GM21786 (cell line): ENCODE measurements at regions not wholly inside any gene's neighbourhood (a gene's known extent, or its start where the extent isn't known, plus 50 kb on each side); places are given as distances from the start of the nearest gene placed in this dataset.
A peak's percentile ranks its signal among the peaks of the same experiment; 100 is the strongest.
"Not testable (repeated sequence)": the region's sequence is repeated elsewhere in the genome, so short reads cannot be mapped to it uniquely, and the experiment has no call there.

ENCODE experiments used
- ATAC-seq: cut with Tn5 transposase; IDR thresholded peaks from one replicate; pipeline ENCODE4 v1.9.1; 2021; ENCODE audit not compliant: unreplicated experiment

DNA sequence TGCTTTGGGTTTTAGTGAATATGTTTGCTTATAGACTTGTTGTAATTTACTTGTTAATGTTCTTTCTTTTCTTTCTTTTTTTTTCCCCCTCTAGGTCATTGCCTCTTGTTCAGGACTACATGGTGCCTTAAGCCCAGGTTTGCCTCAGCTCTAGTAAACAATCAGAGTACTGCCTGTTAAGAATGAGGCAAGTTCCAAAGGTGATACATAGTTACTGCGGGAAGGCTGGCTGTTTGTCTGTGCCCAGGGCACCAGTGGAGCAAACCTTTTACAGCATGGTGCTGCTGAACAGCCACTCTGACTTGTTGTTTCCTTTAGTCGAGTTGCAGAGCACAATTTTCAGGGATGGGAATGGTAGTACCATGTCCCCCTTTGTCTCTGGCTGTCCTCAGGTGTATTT lies 517.2 kb downstream of the NYAP2 start:
- no peak for ATAC-seq

DNA sequence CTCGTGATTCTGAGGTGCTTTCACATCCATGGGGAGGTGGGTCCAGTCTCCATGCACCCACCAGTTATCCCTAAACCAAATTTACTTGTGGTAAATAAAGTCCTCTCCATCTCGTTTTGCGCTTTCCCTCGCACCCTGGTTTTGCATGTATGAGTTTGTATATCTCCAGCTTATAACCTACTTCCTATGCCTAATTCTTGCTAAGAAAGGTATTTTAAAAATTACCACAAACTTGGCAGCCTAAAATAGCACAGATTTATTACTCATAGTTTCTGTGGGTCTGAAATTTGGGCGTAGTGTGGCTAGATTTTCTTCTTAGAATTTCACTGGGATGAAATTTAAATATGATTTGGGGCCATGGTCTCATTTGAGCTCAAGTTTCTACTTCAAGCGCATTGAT lies 511.5 kb downstream of the NYAP2 start:
- ATAC-seq, result no peak

DNA sequence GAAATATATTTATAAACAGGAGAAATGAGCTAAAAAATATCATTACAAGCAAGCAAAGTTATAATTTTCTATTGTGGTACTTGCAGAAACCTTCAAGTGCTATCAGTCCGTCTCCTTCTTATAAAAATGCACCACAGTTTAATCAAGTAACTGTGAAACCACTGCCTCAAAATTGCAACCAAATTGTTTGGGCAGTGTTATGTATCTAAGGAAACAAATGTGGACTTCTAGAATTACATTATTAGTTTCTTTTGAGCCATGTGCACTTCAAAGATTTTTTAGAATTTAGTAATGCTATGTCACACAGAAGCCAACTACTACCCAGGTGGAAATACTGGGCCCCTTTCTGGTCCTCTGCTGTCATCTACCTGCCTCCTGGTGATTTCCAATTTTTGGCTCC lies 495.6 kb downstream of the NYAP2 start:
- no peak for ATAC-seq

DNA sequence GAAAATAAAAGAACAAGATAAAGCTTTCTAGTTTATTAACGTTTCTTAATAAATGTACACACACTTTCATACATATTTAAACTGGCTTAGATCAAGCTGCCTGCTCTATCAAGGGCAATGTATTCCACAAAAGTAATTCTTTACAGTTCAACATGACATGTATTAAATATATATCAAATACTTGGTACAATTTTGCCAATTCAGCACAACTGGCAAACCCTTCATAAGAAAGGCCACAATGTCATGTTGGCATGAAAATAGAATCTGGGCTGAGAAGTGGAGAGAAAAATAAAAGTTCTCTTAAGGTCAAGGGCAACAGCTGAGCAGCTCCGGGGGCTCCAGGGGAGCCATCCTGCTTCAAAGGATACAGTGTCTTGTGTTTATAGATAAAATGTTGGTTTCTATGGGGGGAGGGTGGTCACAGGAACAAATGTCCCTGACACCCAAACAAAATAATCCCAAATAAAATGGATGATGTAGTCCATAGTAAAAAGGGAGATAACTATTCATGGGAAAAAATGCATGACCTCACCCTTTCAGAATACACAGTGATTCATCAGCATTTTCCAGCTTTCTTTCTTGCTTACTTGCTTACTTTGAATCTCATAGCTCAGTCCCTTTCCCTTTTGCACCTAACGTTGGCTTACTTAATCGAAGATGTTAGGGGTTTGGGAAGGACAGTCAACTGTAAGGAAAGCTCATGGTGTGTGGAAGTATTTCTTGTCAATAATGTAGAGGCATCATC lies 494.9 kb downstream of the NYAP2 start:
- ATAC-seq, result no peak

DNA sequence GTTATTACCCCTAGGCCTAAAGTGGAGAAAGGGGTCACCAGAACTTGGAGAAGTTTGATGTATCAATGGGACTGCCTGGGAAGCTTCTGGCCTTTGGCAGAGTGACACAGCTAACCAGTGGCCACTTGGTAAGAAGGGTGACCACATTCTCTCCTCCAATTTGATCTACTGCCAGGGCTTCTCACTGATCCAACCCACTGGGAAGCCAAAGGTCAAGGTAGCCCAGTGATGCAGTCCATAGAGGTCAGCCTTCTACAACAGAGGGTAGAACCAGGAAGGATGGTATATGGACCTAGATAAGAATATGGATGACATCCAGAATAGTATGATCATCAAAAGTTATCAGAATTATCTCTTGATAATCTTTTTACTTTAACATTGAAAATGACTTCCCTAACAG lies 493.6 kb downstream of the NYAP2 start:
- ATAC-seq, result no peak

DNA sequence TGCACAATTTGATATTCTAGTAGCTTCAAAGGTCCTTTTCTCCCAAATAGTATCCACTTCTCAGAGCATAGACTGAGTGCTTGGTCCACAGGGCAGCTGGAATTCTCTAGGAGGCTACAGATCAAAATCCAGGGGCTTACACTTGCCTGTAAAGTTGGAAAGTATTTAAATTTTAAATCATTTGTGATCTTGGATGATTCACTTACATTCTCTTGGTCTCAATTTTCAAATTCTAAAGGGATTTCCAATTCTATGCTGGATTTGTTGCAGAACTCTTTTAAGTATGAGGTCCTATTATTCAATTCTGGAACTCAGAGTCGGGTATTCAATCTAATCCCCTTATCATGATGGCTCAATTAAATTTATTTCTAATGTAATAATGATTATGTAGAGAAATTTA lies 492.3 kb downstream of the NYAP2 start:
- ATAC-seq, result no peak

DNA sequence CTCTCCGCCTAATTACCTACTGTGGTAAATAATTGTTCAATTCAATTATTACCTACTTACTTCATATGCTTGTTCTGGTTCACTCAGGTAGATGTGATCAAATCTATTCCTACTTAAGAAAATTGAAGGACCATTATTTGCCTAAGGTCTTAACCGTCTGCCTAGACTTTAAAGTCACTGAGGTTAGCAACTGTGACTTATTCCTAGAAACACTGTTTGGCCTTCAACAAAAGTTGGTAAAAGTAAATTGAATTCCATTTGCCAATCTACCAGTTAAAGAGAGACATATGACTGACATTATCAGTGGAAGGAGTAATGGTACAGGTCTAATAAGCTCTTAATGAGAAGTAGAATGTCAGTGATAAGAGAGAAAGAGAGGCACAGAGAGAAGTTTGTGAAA lies 491.5 kb downstream of the NYAP2 start:
- no peak for ATAC-seq

DNA sequence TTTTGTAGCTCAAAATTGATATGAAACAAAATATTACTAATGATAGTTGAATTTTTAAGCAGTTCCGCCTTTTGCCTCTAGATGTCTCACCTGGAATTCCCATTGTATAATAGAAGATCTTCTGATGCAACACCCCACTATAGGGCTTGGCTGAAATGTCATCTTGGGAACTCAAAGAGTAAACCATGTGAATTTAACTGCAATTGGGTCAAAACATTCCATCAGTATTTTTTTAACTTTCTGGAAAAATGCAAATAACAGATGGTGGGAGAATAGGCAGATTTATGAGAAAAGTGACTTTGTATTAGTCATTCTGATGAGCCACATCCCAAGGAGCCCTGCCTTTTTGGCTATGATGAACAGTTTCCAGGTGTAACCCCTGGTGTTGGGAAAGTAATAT lies 489.9 kb downstream of the NYAP2 start:
- ATAC-seq, result peak; percentile 74

DNA sequence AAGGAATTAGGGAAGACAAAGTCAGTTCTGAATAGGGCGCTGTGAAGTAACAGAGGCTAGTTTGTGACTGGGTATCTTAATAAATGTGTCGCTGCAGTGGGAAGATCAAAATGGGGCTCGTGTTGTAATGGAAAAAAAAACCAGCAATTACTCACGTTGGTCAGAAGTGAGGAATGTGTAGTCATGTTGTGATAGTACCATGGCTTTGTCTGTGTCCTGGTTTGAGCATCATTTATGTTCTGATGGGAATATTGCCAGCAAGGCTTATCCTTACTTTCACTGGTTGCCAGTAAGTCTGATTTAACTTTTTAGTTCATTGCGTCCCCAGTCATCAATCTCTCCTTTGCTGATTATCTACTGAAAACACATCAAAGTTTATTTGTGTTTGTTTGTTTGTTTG lies 467.6 kb downstream of the NYAP2 start:
- ATAC-seq, result no peak

DNA sequence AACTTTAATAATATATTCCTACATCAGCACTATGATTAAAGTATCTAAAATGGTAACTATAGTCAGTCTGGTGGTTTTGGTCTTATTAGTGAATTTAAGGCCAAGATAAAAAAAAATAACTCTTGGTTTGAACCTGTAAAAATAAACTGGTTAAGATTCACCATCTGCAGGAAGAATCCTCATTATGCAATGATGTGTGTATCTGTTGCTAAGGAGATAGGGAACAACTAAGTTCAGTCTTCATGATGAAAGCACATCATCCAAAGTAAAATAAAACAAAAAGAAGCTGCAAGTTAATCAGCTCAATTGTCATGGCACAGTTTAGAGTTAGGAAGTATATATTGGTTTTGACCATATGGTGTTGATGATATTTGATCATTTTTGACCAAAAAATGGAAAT lies 466.0 kb downstream of the NYAP2 start:
- ATAC-seq, result no peak

DNA sequence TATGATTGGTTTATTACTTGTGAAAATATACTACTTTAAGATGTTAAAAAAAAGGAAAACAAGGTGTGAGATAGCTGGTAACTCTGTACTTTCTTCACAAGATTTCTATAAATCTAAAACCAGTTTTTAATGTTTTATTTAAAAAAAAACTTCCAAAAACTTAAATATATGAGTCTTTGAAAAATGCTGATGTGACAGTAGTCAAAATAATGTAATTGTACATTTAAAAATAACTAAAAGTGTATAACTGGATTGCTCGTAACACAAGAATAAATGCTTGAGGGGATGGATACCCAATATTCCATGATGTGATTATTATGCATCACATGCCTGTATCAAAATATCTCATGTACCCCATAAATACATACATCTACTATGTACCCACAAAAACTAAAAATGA lies 464.9 kb downstream of the NYAP2 start:
- ATAC-seq, result no peak

DNA sequence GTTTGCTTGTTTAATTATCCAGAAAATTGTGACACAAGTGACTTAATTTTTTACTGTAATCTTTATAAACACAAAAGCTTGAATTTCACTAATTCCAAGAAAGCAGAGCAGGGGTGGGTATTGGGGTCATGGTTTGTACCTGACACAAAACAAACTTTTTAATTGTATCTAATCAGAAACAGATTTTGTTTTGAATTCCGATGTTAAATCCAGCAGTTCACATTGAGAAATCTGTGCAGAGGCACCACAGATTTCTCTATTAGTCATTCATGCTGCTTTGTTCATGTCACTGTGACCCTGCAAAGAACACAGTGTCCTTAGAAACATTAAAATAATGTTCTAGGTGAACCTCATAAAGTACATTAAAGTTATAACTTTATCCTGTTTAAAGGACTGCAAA lies 443.4 kb downstream of the NYAP2 start:
- ATAC-seq, result no peak

DNA sequence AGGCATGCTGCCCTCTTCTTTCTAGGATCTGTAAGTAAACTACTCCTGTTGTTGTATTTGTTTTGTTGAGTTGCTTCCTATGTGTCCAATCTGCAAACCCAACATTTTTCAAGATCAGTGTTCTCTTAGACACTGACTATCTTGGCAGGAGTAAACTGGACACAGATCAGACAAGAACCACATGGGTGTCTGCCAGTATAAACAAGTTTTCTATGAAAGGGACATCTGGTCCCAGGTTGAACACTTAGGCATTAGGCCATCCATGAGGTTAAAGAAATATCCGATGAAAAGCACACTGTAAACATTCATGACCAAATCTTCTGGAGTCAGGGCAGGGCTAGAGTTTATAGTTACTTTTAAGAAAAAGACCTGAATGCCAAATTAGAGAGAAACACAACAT lies 441.8 kb downstream of the NYAP2 start:
- no peak for ATAC-seq

DNA sequence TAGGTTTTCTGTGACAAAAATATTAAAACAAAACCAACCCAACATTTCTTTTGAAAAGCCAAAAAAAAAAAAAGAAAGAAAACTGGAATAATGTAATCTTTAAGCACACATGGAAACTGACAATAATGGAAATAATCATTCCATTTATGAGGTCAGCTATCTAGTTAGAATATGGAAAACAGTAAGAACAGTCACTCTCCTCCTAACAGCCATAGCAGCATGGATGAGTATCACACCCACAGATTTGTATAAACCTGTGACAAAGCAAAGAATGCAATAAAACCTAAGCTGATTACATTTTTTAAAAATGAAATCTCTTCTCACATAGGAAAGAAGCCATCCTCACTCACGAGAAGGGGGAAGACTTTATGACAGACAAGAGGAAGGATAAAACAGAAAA lies 437.8 kb downstream of the NYAP2 start:
- ATAC-seq, result no peak

DNA sequence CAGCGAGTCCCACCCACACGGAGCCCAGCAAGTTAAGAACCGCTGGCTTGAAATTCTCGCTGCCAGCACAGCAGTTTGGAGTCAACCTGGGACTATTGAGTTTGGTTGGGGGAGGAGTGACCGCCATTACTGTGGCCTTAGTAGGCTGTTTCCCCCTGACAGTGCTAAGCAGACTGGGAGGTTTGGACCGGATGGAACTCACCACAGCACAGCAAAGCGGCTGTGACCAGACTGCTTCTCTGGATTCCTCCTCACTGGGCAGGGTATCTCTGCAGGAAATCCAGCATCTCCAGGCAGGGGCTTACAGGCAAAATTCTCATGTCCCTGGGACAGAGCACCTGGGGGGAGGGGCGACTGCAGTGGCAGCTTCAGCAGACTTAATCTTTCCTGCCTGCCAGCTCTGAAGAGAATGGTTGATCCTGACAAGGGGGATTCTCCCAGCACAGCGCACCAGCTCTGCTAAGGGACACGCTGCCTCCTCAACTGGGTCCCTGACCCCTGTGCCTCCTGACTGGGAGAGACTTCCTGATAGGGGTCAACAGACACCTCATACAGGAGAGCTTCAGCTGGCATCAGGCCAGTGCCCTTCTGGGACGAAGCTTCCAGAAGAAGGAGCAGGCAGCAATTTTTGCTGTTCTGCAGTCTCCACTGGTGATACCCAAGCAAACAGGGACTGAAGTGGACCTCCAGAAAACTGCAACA lies 425.4 kb downstream of the NYAP2 start:
- ATAC-seq, result no peak

DNA sequence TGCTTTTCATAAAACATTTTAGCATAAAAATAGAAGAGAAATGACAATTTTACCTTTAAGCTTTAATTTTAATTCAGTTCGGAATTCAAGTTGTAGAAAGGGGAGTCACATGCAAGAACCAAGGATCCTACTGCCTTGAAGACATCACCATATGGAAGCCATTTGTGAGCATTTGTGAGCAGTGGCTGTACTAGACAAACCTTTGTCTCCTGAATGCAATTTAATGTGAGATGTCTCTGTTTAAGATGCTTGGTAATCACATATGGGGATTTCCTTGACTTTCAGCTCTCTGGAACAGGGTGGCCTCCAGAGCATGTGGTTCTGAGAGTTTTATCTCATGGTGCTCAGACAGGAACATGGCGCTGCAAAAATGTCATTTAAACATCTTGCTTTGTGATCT lies 421.8 kb downstream of the NYAP2 start:
- no peak for ATAC-seq

DNA sequence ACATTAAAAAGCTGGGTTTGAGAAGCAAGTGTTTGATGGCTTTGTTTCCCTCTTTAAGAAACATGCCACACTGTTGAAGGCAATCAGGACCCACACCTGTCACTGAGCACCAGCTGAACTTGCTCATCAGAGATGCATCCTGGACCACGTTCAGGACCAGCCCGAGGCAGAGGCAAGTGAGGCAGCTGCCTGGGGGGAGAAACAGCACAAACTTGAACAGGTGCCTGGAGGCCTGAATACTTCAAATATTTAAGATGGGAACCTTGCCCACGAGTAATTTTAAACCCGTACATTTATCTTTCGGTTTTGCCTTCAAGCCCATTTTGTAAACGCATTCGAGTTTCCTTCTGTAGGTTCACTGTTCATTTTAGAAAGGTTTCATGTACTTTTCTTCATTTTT lies 421.3 kb downstream of the NYAP2 start:
- no peak for ATAC-seq

DNA sequence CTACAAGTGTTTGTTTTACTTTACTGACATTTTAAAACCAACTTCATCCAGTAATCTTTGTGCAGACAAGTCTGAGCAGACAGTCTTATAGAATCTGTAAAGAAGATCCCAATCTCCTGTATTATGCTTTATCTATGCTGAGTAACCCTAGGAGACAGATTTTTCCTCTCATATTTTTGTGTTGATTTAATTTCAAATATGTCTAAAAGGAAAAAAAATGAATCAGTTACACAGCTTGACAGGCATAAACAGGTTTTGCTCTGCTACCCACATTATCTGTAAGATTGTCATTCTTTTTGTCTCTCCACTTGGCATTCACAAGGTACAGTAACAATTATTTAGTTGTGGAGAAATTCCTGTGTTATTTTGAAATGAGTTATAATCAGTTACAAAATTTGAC lies 415.0 kb downstream of the NYAP2 start:
- ATAC-seq, result no peak

DNA sequence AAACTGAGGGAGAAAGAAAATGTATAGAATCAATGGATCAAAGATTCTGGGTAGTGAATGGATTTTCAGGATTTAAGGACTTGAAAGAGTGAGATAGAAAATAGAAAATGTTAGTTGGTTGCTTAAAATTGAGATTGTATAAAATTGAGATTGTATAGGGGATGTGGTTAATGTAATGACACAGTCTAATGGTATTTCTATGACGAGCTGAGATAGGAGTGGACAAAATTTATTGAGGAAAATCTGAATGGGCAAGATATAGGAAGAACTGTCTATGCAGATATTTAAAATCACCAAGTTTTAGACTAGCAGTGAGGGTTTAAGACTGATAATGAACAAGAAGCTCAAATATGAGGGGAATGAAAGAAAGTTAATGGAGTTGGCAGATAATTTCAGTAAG lies 406.6 kb downstream of the NYAP2 start:
- no peak for ATAC-seq

DNA sequence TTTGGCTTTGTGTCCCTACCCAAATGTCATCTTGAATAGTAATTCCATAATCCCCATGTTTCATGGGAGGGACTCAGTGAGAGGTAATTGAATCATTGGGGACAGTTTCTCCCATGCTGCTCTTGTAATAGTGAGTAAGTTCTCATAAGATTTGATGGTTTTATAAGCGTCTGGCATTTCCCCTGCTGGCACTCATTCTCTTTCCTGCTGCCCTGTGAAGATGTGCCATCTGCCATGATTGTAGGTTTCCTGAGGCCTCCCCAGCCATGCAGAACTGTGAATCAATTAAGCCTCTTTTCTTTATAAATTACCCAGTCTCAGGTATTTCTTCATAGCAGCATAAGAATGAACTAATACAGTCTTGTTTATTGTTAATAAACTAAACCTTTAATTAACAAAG lies 402.6 kb downstream of the NYAP2 start:
- not testable (repeated sequence) for ATAC-seq

DNA sequence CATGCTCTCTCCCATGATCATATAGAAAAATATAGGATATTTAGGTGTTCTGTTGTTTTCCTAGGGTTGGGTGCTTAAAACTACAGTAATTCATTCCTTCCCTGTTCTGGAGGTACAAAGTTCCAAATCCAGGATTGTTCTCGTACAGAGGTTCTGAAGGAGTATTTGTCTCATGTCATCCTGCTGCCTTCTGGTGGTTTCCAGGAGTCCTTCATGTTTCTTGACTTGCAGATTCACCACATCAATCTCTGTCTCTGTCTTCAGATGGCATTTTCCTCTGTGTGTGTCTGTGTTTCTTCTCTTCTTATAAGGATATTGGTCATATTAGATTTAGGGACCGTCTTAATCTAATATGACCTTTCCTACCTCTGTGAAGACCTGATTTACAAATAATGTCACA lies 397.9 kb downstream of the NYAP2 start:
- ATAC-seq, result no peak

DNA sequence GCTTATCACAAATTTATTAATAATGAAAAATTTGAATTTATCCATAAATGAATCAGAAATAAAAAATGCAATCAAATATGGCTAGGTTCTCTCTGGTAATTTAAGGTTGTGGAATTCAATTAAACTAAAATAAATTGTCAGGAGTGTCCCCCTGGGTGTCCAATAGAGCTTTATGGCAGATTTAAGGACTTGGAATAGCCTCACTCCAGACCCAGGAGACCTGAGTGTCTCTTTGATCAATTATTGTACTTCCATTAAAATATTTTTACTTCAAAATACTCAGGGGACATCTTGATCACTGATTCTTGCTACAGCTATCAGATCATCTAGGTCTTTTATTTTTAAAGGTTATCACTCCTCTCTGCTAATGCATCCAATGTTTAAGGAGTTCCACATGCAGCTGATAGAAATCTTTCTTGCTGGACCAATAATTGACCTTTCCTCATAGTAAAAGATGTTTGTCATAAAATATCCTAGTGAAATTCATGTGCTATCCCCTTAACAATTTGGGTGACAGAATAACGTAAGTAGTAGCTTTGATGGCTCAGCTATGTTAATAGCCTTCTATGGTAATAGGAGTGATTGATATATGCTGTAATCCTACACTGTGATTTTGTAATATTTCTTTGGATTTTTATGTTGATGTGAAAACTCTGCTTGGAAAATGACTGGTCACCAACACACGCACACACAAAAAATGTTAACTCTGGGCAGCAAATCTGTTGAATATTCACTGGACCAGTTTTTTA lies 395.3 kb downstream of the NYAP2 start:
- no peak for ATAC-seq
